NCI-H345 treated with DMSO at 0.1 percent for 48 hours (cell line): ENCODE measurements at regions not wholly inside any gene's neighbourhood (a gene's known extent, or its start where the extent isn't known, plus 50 kb on each side); places are given as distances from the start of the nearest gene placed in this dataset.

Experiments
- DNase-seq: peaks from one replicate; lab custom pipeline; 2025; ENCODE audit not compliant: unreplicated experiment; lab: John Stamatoyannopoulos, UW

- DNase-seq: no peak
Measured at GRCh38 chr4:171202908-171203307, 610.3 kb upstream of the GALNTL6 start.

- no peak for DNase-seq
Measured at GRCh38 chr4:171186700-171187099, 626.5 kb upstream of the GALNTL6 start.

- DNase-seq: no peak
Measured at GRCh38 chr4:171181090-171181489, 632.1 kb upstream of the GALNTL6 start.

- DNase-seq: no peak
Measured at GRCh38 chr4:171170671-171171070, 642.5 kb upstream of the GALNTL6 start.

GRCh38 chr4:171169396-171169795, 643.8 kb upstream of the GALNTL6 start:
- DNase-seq: no peak

GRCh38 chr4:171162478-171162877, 650.7 kb upstream of the GALNTL6 start:
- DNase-seq: no peak

- DNase-seq: no peak
Measured at GRCh38 chr4:171157462-171158082, 655.6 kb upstream of the GALNTL6 start.

- DNase-seq: no peak
Measured at GRCh38 chr4:171142639-171143038, 670.6 kb upstream of the GALNTL6 start.

- no peak for DNase-seq
Measured at GRCh38 chr4:171142045-171142444, 671.2 kb upstream of the GALNTL6 start.

GRCh38 chr4:171130256-171130801, 682.9 kb upstream of the GALNTL6 start:
- no peak for DNase-seq

GRCh38 chr4:171118091-171118490, 695.1 kb upstream of the GALNTL6 start:
- no peak for DNase-seq

GRCh38 chr4:171117457-171117856, 695.7 kb upstream of the GALNTL6 start:
- DNase-seq: no peak

- DNase-seq: no peak
Measured at GRCh38 chr4:171101845-171102244, 711.4 kb upstream of the GALNTL6 start.

- no peak for DNase-seq
Measured at GRCh38 chr4:171087089-171087488, 726.1 kb upstream of the GALNTL6 start.

- DNase-seq: no peak
Measured at GRCh38 chr4:171067422-171067821, 745.8 kb upstream of the GALNTL6 start.

GRCh38 chr4:171049380-171049779, 763.8 kb upstream of the GALNTL6 start:
- no peak for DNase-seq

GRCh38 chr4:171042989-171043524, 770.1 kb upstream of the GALNTL6 start:
- DNase-seq: no peak

GRCh38 chr4:171035909-171036308, 777.3 kb upstream of the GALNTL6 start:
- DNase-seq: no peak

- no peak for DNase-seq
Measured at GRCh38 chr4:171031338-171031737, 781.9 kb upstream of the GALNTL6 start.

- DNase-seq: no peak
Measured at GRCh38 chr4:171025776-171026175, 787.4 kb upstream of the GALNTL6 start.

GRCh38 chr4:171025343-171025742, 787.9 kb upstream of the GALNTL6 start:
- DNase-seq: no peak

- DNase-seq: no peak
Measured at GRCh38 chr4:171024720-171025303, 788.4 kb upstream of the GALNTL6 start.
